Right lobe of liver (tissue), 4 donors: ENCODE measurements at regions not wholly inside any gene's neighbourhood (a gene's known extent, or its start where the extent isn't known, plus 50 kb on each side); places are given as distances from the start of the nearest gene placed in this dataset.

ENCODE experiments used
- CTCF ChIP-seq, 4 donors: fragments of 200-600 bp in 3 of 4; fragments of 450-650 bp in 1 of 4; IDR thresholded peaks; one replicate each; pipeline versions ENCODE4 v1.5.1 to v1.8.0; 2016 to 2022; ENCODE audit warnings: antibody characterized with exemption in 4 of 4, mild to moderate bottlenecking in 2 of 4
- POLR2A ChIP-seq: fragments of 450-650 bp; IDR thresholded peaks from one replicate; pipeline ENCODE4 v1.6.1; 2017; ENCODE audit warnings: antibody characterized with exemption, mild to moderate bottlenecking
- donor health status: DM: no; HTN: no; CAD: no.
- donor health status: DM: no; HTN: no; CAD: no.
- donor health status: DM: no; HTN: yes; CAD: no.

GRCh38 chr4:107439401-107439800 is 280.6 kb downstream of the PAPSS1 start:
- TF ChIP-seq CTCF (IDR thresholded peaks at IDR 0.05) = no peak
- no peak for TF ChIP-seq POLR2A
